OCI-LY3 (cell line): ENCODE measurements at regions not wholly inside any gene's neighbourhood (a gene's known extent, or its start where the extent isn't known, plus 50 kb on each side); places are given as distances from the start of the nearest gene placed in this dataset.
"Not testable (repeated sequence)": the region's sequence is repeated elsewhere in the genome, so short reads cannot be mapped to it uniquely, and the experiment has no call there.

Experiments used
- H2AFZ ChIP-seq: fragments of 200-600, 300-600 bp; shearing (Covaris generic); 2 replicates; pipeline ENCODE4 v1.6.0; 2014; ENCODE audit warnings: antibody characterized with exemption, low read depth, low read length
- H3K27ac ChIP-seq: fragments of 200-600, 300-600 bp; sonication (generic); 2 replicates; pipeline ENCODE4 v1.5.1; 2014; ENCODE audit warnings: mild to moderate bottlenecking, low read length, moderate library complexity, mixed read lengths
- H3K27me3 ChIP-seq: fragments of 200-600, 300-600 bp; sonication (generic); 2 replicates; pipeline ENCODE4 v1.6.1; 2014; ENCODE audit warnings: low read depth, low read length, mixed read lengths
- H3K36me3 ChIP-seq: fragments of 200-600, 300-600 bp; sonication (generic); replicated peaks from 2 replicates; pipeline ENCODE3; 2014; ENCODE audit warnings: low read depth, low read length, mixed read lengths
- H3K4me1 ChIP-seq: fragments of 300-600, 200-600 bp; sonication (generic); 2 replicates; pipeline ENCODE4 v1.6.1; 2014; ENCODE audit warnings: low read length, mixed read lengths
- H3K4me2 ChIP-seq: fragments of 200-600, 300-600 bp; sonication (generic); 2 replicates; pipeline ENCODE4 v1.6.1; 2014; ENCODE audit warnings: low read length, mixed read lengths
- H3K4me3 ChIP-seq: fragments of 300-600, 200-600 bp; sonication (generic); 2 replicates; pipeline ENCODE4 v1.5.1; 2014; ENCODE audit warnings: antibody characterized with exemption, mild to moderate bottlenecking, low read length, moderate library complexity
- H3K79me2 ChIP-seq: fragments of 300-600, 200-600 bp; shearing (Covaris generic); 2 replicates; pipeline ENCODE4 v1.6.1; 2014; ENCODE audit warnings: mild to moderate bottlenecking, low read length, mixed read lengths
- H3K9ac ChIP-seq: fragments of 300-600, 200-600 bp; shearing (Covaris generic); 2 replicates; pipeline ENCODE4 v1.6.0; 2014; ENCODE audit warnings: mild to moderate bottlenecking, low read length, moderate library complexity
- H3K9me3 ChIP-seq: fragments of 200-600, 300-600 bp; shearing (Covaris generic); 2 replicates; pipeline ENCODE4 v1.6.1; 2014; ENCODE audit warnings: low read length, mixed read lengths; ENCODE audit not compliant: insufficient read depth
- H4K20me1 ChIP-seq: fragments of 200-600, 300-600 bp; sonication (generic); 2 replicates; pipeline ENCODE4 v1.6.1; 2016; ENCODE audit warnings: low read length, mixed read lengths; ENCODE audit not compliant: insufficient read depth
- EZH2phosphoT487 ChIP-seq: fragments of 200-600 bp; shearing (Covaris generic); IDR thresholded peaks from 2 replicates; pipeline ENCODE4 v1.6.1; 2018; ENCODE audit warnings: antibody characterized with exemption, mixed run types, low read depth
- TF ChIP-seq, protein P1 (sequence below): fragments of 200-600, 300-600 bp; sonication (generic); IDR thresholded peaks from 2 replicates; pipeline ENCODE4 v1.5.1; 2014; ENCODE audit warnings: antibody characterized with exemption, low read length, low read depth

DNA sequence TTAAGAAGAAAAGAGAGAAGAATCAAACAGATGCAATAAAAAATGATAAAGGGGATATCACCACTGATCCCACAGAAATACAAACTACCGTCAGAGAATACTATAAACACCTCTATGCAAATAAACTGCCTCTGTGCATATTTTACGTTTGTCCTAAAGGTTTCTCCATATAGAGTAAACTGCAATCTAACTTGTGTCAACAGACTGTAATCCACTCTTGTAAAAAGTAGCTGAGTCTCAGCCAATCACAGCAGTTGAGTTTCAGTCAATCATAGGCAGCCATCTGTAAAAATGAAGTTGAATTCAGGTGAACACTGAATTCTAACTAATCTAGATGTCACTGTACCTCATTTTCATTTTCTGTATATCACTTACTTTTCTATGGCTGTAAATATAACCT lies 112.2 kb upstream of the SYNCRIP start:
- H3K9ac ChIP-seq, result no peak overlapping the region
- H3K4me1 ChIP-seq, result no peaks in the 10 kb centered on the region
- no peaks in the 10 kb centered on the region for H3K9me3 ChIP-seq
- H3K4me2 ChIP-seq, result no peak overlapping the region
- H3K27ac ChIP-seq, result no peak overlapping the region
- H3K36me3 ChIP-seq, result no peaks in the 10 kb centered on the region
- no peak overlapping the region for H2AFZ ChIP-seq
- H4K20me1 ChIP-seq, result no peaks in the 10 kb centered on the region
- H3K4me3 ChIP-seq, result no peak overlapping the region
- no peak for TF ChIP-seq EZH2phosphoT487
- TF ChIP-seq, protein P1, sequence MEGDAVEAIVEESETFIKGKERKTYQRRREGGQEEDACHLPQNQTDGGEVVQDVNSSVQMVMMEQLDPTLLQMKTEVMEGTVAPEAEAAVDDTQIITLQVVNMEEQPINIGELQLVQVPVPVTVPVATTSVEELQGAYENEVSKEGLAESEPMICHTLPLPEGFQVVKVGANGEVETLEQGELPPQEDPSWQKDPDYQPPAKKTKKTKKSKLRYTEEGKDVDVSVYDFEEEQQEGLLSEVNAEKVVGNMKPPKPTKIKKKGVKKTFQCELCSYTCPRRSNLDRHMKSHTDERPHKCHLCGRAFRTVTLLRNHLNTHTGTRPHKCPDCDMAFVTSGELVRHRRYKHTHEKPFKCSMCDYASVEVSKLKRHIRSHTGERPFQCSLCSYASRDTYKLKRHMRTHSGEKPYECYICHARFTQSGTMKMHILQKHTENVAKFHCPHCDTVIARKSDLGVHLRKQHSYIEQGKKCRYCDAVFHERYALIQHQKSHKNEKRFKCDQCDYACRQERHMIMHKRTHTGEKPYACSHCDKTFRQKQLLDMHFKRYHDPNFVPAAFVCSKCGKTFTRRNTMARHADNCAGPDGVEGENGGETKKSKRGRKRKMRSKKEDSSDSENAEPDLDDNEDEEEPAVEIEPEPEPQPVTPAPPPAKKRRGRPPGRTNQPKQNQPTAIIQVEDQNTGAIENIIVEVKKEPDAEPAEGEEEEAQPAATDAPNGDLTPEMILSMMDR, result no peak
- H3K79me2 ChIP-seq, result no peaks in the 10 kb centered on the region
- no peaks in the 10 kb centered on the region for H3K27me3 ChIP-seq

DNA sequence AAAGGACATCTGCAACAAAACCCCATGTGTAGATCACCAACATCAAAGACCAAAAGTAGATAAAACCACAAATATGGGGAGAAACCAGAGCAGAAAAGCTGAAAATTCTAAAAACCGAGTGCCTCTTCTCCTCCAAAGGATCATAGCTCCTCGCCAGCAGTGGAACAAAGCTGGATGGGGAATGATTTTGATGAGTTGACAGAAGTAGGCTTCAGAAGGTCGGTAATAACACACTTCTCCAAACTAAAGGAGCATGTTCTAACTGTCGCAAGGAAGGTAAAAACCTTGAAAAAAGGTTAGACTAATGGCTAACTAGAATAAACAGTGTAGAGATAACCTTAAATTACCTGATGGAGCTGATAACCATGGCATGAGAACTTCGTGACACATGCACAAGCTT lies 109.9 kb upstream of the SYNCRIP start:
- no peak overlapping the region for H3K9ac ChIP-seq
- no peak for TF ChIP-seq EZH2phosphoT487
- TF ChIP-seq, protein P1, result no peak
- H3K79me2 ChIP-seq, result no peaks in the 10 kb centered on the region
- H4K20me1 ChIP-seq, result no peaks in the 10 kb centered on the region
- H3K27me3 ChIP-seq, result no peaks in the 10 kb centered on the region
- no peaks in the 10 kb centered on the region for H3K9me3 ChIP-seq
- H3K4me1 ChIP-seq, result no peaks in the 10 kb centered on the region
- H3K27ac ChIP-seq, result no peak overlapping the region
- no peak overlapping the region for H2AFZ ChIP-seq
- no peaks in the 10 kb centered on the region for H3K36me3 ChIP-seq
- no peak overlapping the region for H3K4me3 ChIP-seq
- no peak overlapping the region for H3K4me2 ChIP-seq

DNA sequence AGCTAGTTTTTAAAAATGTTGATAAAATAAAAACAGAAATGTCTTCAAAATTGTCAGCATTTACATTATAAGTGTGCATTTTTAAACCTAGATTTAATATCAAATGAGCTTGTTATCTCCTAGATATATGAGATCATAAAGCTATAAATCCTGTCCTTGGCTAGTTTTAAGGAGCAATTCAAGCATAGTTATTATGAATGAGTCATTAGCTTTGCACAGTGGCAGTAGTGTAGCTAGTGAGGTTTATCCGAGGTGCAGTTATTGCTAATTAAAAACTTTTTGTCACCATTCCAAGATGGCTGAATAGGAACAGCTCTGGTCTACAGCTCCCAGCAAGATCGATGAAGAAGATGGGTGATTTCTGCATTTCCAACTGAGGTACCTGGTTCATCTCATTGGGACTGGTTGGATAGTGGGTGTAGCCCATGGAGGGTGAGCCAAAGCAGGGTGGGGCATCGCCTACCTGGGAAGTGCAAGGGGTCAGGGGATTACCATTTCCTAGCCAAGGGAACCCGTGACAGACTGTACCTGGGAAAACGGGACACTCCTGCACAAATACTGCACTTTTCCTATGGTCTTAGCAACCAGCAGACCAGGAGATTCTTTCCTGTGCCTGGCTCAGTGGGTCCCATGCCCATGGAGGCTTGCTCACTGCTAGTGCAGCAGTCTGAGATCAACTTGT lies 108.8 kb upstream of the SYNCRIP start:
- H3K9ac ChIP-seq, result no peak overlapping the region
- no peak overlapping the region for H3K27ac ChIP-seq
- no peak overlapping the region for H3K4me3 ChIP-seq
- no peaks in the 10 kb centered on the region for H3K9me3 ChIP-seq
- H3K4me1 ChIP-seq, result no peaks in the 10 kb centered on the region
- no peak overlapping the region for H3K4me2 ChIP-seq
- no peaks in the 10 kb centered on the region for H3K27me3 ChIP-seq
- no peaks in the 10 kb centered on the region for H3K79me2 ChIP-seq
- no peaks in the 10 kb centered on the region for H4K20me1 ChIP-seq
- H2AFZ ChIP-seq, result no peak overlapping the region
- TF ChIP-seq, protein P1, result no peak
- no peaks in the 10 kb centered on the region for H3K36me3 ChIP-seq

DNA sequence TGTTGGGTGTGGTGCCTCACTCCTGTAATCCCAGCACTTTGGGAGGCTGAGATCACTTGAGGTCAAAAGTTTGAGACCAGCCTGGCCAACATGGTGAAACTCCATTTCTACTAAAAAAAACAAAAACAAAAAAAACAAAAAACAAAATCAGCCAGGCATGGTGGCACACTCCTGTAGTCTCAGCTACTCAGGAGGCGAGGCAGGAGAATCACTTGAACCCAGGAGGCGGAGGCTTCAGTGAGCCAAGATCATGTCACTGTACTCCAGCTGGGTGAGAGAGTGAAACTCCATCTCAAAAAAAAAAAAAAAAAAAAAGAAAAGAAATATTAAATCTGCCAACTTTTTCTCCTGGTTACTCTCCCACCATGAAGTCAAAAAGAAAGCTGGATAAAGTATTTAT lies 107.5 kb upstream of the SYNCRIP start:
- H3K27me3 ChIP-seq, H3K9me3 ChIP-seq, H3K4me2 ChIP-seq, H3K79me2 ChIP-seq, H3K9ac ChIP-seq, H3K36me3 ChIP-seq, H3K4me1 ChIP-seq, H2AFZ ChIP-seq, H4K20me1 ChIP-seq, H3K27ac ChIP-seq, H3K4me3 ChIP-seq: not testable (repeated sequence)

DNA sequence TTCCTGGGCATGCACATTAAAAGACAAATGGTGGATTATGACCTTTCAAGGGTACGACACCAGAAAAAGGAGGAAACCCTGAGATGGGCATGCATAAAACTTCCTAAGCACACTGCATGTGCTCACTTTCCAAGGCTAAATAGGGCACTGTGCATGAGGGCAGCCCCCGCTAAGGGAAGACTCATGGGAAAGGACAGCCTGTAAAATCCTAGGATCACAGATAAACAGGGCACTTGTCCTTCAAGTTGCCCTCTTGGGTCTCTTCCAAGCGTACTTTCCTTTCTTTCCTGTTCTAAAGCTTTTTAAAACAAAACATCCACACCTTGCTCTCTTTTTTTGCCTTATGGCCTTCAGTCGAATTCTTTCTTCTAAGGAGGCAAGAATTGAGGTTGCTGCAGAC lies 106.5 kb upstream of the SYNCRIP start:
- Histone ChIP-seq H3K36me3 (no peaks in the 10 kb centered on the region), H3K27me3 (no peaks in the 10 kb centered on the region), H3K4me2 (no peak overlapping the region), H3K9me3 (no peaks in the 10 kb centered on the region), H3K4me1 (no peaks in the 10 kb centered on the region), H3K79me2 (no peaks in the 10 kb centered on the region), H3K27ac (no peak overlapping the region), H2AFZ (no peak overlapping the region), H3K9ac (no peak overlapping the region), H3K4me3 (no peak overlapping the region), H4K20me1 (no peaks in the 10 kb centered on the region)
- TF ChIP-seq, protein P1, result no peak
